Lower lobe of right lung (tissue), 2 donors: ENCODE measurements at regions not wholly inside any gene's neighbourhood (a gene's known extent, or its start where the extent isn't known, plus 50 kb on each side); places are given as distances from the start of the nearest gene placed in this dataset.

Experiments used
- ATAC-seq, 2 donors: fragments of 200-7000 bp; cut with Tn5 transposase; one replicate each; pipeline ENCODE4 v1.9.1; 2020 to 2022; ENCODE audit warnings: mild to moderate bottlenecking in 2 of 2, moderate library complexity in 2 of 2
- DNase-seq: peaks from one replicate; pipeline ENCODE4 v3.0.0-alpha.2; 2020
- H3K27ac ChIP-seq: fragments of 200-600 bp; one replicate; pipeline ENCODE4 v1.8.0; 2022
- H3K27me3 ChIP-seq: fragments of 200-600 bp; one replicate; pipeline ENCODE4 v1.8.0; 2022; ENCODE audit warnings: low read depth
- H3K36me3 ChIP-seq: fragments of 200-600 bp; one replicate; pipeline ENCODE4 v1.8.0; 2022; ENCODE audit warnings: mild to moderate bottlenecking
- H3K4me1 ChIP-seq: fragments of 200-600 bp; one replicate; pipeline ENCODE4 v1.8.0; 2022
- H3K4me3 ChIP-seq: fragments of 200-600 bp; one replicate; pipeline ENCODE4 v1.8.0; 2022; ENCODE audit warnings: mild to moderate bottlenecking
- H3K9me3 ChIP-seq: fragments of 200-600 bp; one replicate; pipeline ENCODE4 v1.8.0; 2022
- CTCF ChIP-seq: fragments of 200-600 bp; IDR thresholded peaks from one replicate; pipeline ENCODE4 v1.8.0; 2022; ENCODE audit warnings: antibody characterized with exemption, mild to moderate bottlenecking
- intact Hi-C: fragments of 100-400 bp; cut with DNase I; formaldehyde crosslinking; loops from one replicate; pipeline ENCODE4 v1.11.0; 2022
- donor health status: DM: no; HTN: yes; CAD: no; lungs with severe emphysema.

- Histone ChIP-seq H3K27ac (no peak overlapping the region), H3K9me3 (no peaks in the 10 kb centered on the region), H3K36me3 (no peaks in the 10 kb centered on the region), H3K4me3 (no peak overlapping the region), H3K4me1 (no peaks in the 10 kb centered on the region), H3K27me3 (no peaks in the 10 kb centered on the region)
- DNase-seq, result no peak
- no peak for TF ChIP-seq CTCF
- intact Hi-C loops, result no loop called here
- ATAC-seq, result no peak
Observed at GRCh38 chr12:75747572-75748021, 236.2 kb upstream of the KRR1 start.

- H3K4me1 ChIP-seq, result no peaks in the 10 kb centered on the region
- no peak for TF ChIP-seq CTCF
- H3K27me3 ChIP-seq, result no peaks in the 10 kb centered on the region
- no peak overlapping the region for H3K27ac ChIP-seq
- DNase-seq, result no peak
- H3K4me3 ChIP-seq, result no peak overlapping the region
- no peaks in the 10 kb centered on the region for H3K36me3 ChIP-seq
- H3K9me3 ChIP-seq, result no peaks in the 10 kb centered on the region
- intact Hi-C loops, result no loop called here
- ATAC-seq, result no peak
Observed at GRCh38 chr12:75746621-75747020, 235.2 kb upstream of the KRR1 start.

GRCh38 chr12:75744607-75745256 is 233.3 kb upstream of the KRR1 start:
- intact Hi-C loops, result no loop called here
- DNase-seq (no peak), ATAC-seq (no peak)
- H3K36me3 ChIP-seq, result no peaks in the 10 kb centered on the region
- no peaks in the 10 kb centered on the region for H3K4me1 ChIP-seq
- H3K27ac ChIP-seq, result no peak overlapping the region
- TF ChIP-seq CTCF, result no peak
- no peaks in the 10 kb centered on the region for H3K27me3 ChIP-seq
- H3K9me3 ChIP-seq, result no peaks in the 10 kb centered on the region
- H3K4me3 ChIP-seq, result no peak overlapping the region

GRCh38 chr12:75742961-75743360 is 231.6 kb upstream of the KRR1 start:
- Histone ChIP-seq H3K27me3 (no peaks in the 10 kb centered on the region), H3K9me3 (no peaks in the 10 kb centered on the region), H3K27ac (no peak overlapping the region), H3K4me3 (no peak overlapping the region), H3K4me1 (no peaks in the 10 kb centered on the region), H3K36me3 (no peaks in the 10 kb centered on the region)
- intact Hi-C loops, result no loop called here
- DNase-seq (no peak), ATAC-seq (no peak)
- no peak for TF ChIP-seq CTCF

- no peaks in the 10 kb centered on the region for H3K36me3 ChIP-seq
- H3K4me1 ChIP-seq, result no peaks in the 10 kb centered on the region
- no peak for TF ChIP-seq CTCF
- intact Hi-C loops, result no loop called here
- no peaks in the 10 kb centered on the region for H3K9me3 ChIP-seq
- ATAC-seq (no peak), DNase-seq (no peak)
- no peak overlapping the region for H3K4me3 ChIP-seq
- no peak overlapping the region for H3K27ac ChIP-seq
- H3K27me3 ChIP-seq, result no peaks in the 10 kb centered on the region
Observed at GRCh38 chr12:75742048-75742447, 230.6 kb upstream of the KRR1 start.
